Thoracic aorta (tissue), 2 donors: ENCODE measurements at regions not wholly inside any gene's neighbourhood (a gene's known extent, or its start where the extent isn't known, plus 50 kb on each side); places are given as distances from the start of the nearest gene placed in this dataset.

Experiments used
- ATAC-seq: fragments of 150-250 bp; one replicate; pipeline ENCODE4 v1.8.0; 2017; ENCODE audit warnings: low read depth; ENCODE audit not compliant: insufficient number of reproducible peaks, low FRiP score
- DNase-seq: peaks from one replicate; pipeline ENCODE4 v3.0.0-alpha.2; 2020; ENCODE audit warnings: low spot score
- H3K27ac ChIP-seq, 2 donors: fragments of 200-600 bp; sonication (generic); 1 replicate in 1 of 2; 2 replicates in 1 of 2; pipeline ENCODE4 v1.5.1; 2016; ENCODE audit warnings: mild to moderate bottlenecking in 2 of 2, moderate library complexity in 2 of 2
- H3K27me3 ChIP-seq: fragments of 200-600 bp; sonication (generic); replicated peaks from 2 replicates; pipeline ENCODE4 v1.6.0; 2016; ENCODE audit warnings: mild to moderate bottlenecking; ENCODE audit not compliant: insufficient read depth
- H3K36me3 ChIP-seq: fragments of 200-600 bp; sonication (generic); one replicate; pipeline ENCODE4 v1.5.1; 2016
- H3K4me1 ChIP-seq, 2 donors: fragments of 200-600 bp; sonication (generic); 1 replicate in 1 of 2; 2 replicates in 1 of 2; pipeline versions ENCODE4 v1.5.1 to v1.6.0; 2016; ENCODE audit warnings: low read depth in 2 of 2, mild to moderate bottlenecking in 1 of 2; ENCODE audit not compliant: control insufficient read depth in 1 of 2
- H3K4me3 ChIP-seq: fragments of 200-600 bp; sonication (generic); 2 replicates; pipeline ENCODE4 v1.5.1; 2016; ENCODE audit warnings: mild to moderate bottlenecking
- H3K9me3 ChIP-seq: fragments of 200-600 bp; sonication (generic); 2 replicates; pipeline ENCODE4 v1.5.1; 2016
- CTCF ChIP-seq: fragments of 200-600 bp; sonication (generic); IDR thresholded peaks from one replicate; pipeline ENCODE4 v1.5.1; 2019; ENCODE audit warnings: antibody characterized with exemption

- Histone ChIP-seq H3K27ac (no peak overlapping the region), H3K27me3 (no peaks in the 10 kb centered on the region), H3K4me3 (no peak overlapping the region), H3K4me1 (peaks cover 8 to 18% of the 10 kb centered on the region in 2 donors), H3K9me3 (no peaks in the 10 kb centered on the region), H3K36me3 (no peaks in the 10 kb centered on the region)
- ATAC-seq, result no peak
- no peak for DNase-seq
- TF ChIP-seq CTCF, result no peak
These were observed 253.7 kb downstream of the KCTD12 start for GRCh38 chr13:76632401-76633044.

- no peak overlapping the region for H3K4me3 ChIP-seq
- ATAC-seq (no peak), DNase-seq (no peak)
- no peaks in the 10 kb centered on the region for H3K4me1 ChIP-seq
- H3K9me3 ChIP-seq, result no peaks in the 10 kb centered on the region
- H3K27ac ChIP-seq, result no peak overlapping the region
- no peak for TF ChIP-seq CTCF
- H3K27me3 ChIP-seq, result no peaks in the 10 kb centered on the region
- H3K36me3 ChIP-seq, result no peaks in the 10 kb centered on the region
These were observed 255.5 kb downstream of the KCTD12 start for GRCh38 chr13:76630629-76631230.

- Histone ChIP-seq H3K9me3 (no peaks in the 10 kb centered on the region), H3K27ac (no peak overlapping the region), H3K36me3 (no peaks in the 10 kb centered on the region), H3K4me1 (no peaks in the 10 kb centered on the region), H3K27me3 (no peaks in the 10 kb centered on the region), H3K4me3 (no peak overlapping the region)
- no peak for TF ChIP-seq CTCF
- ATAC-seq, result no peak
- no peak for DNase-seq
These were observed 263.7 kb downstream of the KCTD12 start for GRCh38 chr13:76622315-76623040.

- TF ChIP-seq CTCF, result no peak
- H3K27ac ChIP-seq, result no peak overlapping the region
- H3K4me3 ChIP-seq, result no peak overlapping the region
- H3K9me3 ChIP-seq, result no peaks in the 10 kb centered on the region
- DNase-seq (no peak), ATAC-seq (no peak)
- no peaks in the 10 kb centered on the region for H3K36me3 ChIP-seq
- no peaks in the 10 kb centered on the region for H3K27me3 ChIP-seq
- H3K4me1 ChIP-seq, result no peaks in the 10 kb centered on the region
These were observed 264.5 kb downstream of the KCTD12 start for GRCh38 chr13:76621705-76622104.

GRCh38 chr13:76620036-76620435 is 266.2 kb downstream of the KCTD12 start:
- Histone ChIP-seq H3K36me3 (no peaks in the 10 kb centered on the region), H3K4me3 (no peak overlapping the region), H3K27me3 (no peaks in the 10 kb centered on the region), H3K4me1 (no peaks in the 10 kb centered on the region), H3K27ac (no peak overlapping the region), H3K9me3 (no peaks in the 10 kb centered on the region)
- ATAC-seq, result no peak
- no peak for DNase-seq
- TF ChIP-seq CTCF, result no peak
